ENCODE measurements at regions not wholly inside any gene's neighbourhood (a gene's known extent, or its start where the extent isn't known, plus 50 kb on each side); places are given as distances from the start of the nearest gene placed in this dataset.
A peak's percentile ranks its signal among the peaks of the same experiment; 100 is the strongest.

DNA sequence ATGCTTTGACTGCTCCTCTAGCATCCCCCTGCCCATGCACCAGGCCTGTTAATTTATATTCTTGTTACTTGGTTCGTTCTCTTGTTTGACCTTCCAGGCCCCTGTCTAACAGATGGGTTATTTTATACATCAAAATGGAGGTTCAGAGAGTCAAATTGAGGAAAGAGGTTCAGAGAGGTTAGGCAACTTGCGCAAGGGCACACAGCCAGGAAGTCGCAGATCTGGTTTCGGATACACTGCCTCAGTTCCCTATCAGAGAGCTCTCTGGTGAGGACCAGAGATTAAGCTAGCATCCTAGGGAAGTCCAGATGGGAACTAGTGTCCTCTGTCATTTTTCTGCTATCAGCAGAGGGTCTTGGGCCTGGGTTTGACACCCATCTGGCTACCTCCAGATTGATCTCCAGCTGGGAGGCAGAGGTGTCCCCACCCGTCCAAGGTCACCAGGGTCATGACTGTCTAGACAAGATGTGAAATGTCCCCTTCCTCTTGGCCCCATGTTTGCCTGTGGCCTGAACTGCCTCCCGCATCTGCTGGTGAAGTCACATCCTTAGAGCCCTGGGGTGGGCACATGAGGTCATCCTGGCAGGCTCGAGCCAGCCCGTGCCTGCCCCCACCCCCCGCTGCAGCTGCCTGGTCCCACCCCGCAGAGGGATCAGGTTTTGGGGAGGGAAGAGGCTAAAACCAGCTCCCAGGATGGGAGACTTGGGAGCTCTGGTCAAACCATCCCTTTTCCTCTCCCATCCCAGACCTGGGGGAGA, 84.3 kb upstream of the NCOR2 start:
- WGBS, 2 experiments (ENCODE audit: extremely low coverage in 2 of 2, insufficient read length in 1 of 2) = 76% methylated on average over 3 of the region's 10 CpGs; no CpG with 5 or more reads in 1 of the 2 experiments
- ChIA-PET POLR2A (ENCODE audit: unreplicated experiment) (no interaction called here), CTCF (no interaction called here)
- H3K79me1 ChIP-seq (ENCODE audit: low read depth in 1 of 2, low read length in 2 of 2) = no peaks in the 10 kb centered on the region
- H4K8ac ChIP-seq (ENCODE audit: low read depth in 2 of 2, low read length in 2 of 2) = no peak overlapping the region; a peak in 1 of 4 replicates
- H3K23ac ChIP-seq (ENCODE audit: low read depth, low read length) = no peak overlapping the region
- H3K56ac ChIP-seq (ENCODE audit: extremely low read depth, insufficient read depth, low read length) = no peak overlapping the region
- H3K27ac ChIP-seq (ENCODE audit: insufficient read depth, low read length) = no peak overlapping the region
- H3K4me2 ChIP-seq (ENCODE audit: low read depth, low read length) = no peak overlapping the region
- TF ChIP-seq, protein P1, sequence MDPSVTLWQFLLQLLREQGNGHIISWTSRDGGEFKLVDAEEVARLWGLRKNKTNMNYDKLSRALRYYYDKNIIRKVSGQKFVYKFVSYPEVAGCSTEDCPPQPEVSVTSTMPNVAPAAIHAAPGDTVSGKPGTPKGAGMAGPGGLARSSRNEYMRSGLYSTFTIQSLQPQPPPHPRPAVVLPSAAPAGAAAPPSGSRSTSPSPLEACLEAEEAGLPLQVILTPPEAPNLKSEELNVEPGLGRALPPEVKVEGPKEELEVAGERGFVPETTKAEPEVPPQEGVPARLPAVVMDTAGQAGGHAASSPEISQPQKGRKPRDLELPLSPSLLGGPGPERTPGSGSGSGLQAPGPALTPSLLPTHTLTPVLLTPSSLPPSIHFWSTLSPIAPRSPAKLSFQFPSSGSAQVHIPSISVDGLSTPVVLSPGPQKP (IDR thresholded peaks at IDR 0.05; ENCODE audit: borderline replicate concordance, low read depth, low read length) = no peak
- peak; percentile 18; the same call in 1 of the 2 replicates for TF ChIP-seq BHLHE40 (IDR thresholded peaks at IDR 0.05; ENCODE audit: low read depth, low read length)
- H3K9me3 ChIP-seq (ENCODE audit: control insufficient read depth, insufficient read depth, low read length) = peaks cover 10% of the 10 kb centered on the region
- H3K36me3 ChIP-seq (ENCODE audit: control insufficient read depth, insufficient read depth, low read length) = no peaks in the 10 kb centered on the region
- no peak overlapping the region for H2AK9ac ChIP-seq (replicated peaks; ENCODE audit: low read depth, low read length, poor library complexity)
- H2AK5ac ChIP-seq (ENCODE audit: low read depth, low read length) = peak overlapping the region; percentile 75
- H2BK5ac ChIP-seq (ENCODE audit: low read depth, low read length, poor library complexity, severe bottlenecking) = no peak overlapping the region
- no peak overlapping the region for H2BK120ac ChIP-seq (ENCODE audit: low read depth, low read length)
- H2AFZ ChIP-seq (replicated peaks; ENCODE audit: low read length, poor library complexity) = peak overlapping the region; percentile 71
- H3K27me3 ChIP-seq (ENCODE audit: control insufficient read depth, insufficient read depth, low read length) = no peaks in the 10 kb centered on the region
- H4K20me1 ChIP-seq (ENCODE audit: insufficient read depth, low read length) = no peaks in the 10 kb centered on the region
- ATAC-seq (ENCODE audit: low read depth) (no peak), DNase-seq (no peak)
- intact Hi-C loops (cut with micrococcal nuclease) = loop anchor here (10.0 kb wide), 1 partner anchor 113 kb away; no protein-coding TSS in a partner anchor
- no TSS peak for BruUV-seq (replicated peaks)
- dilution Hi-C loops (cut with HindIII; ENCODE audit: low sequenced_read_pairs, unreplicated experiment) = no loop called here
- H3K9ac ChIP-seq (ENCODE audit: low read depth, low read length) = no peak overlapping the region
- no peak overlapping the region for H4K5ac ChIP-seq (ENCODE audit: low read depth, low read length)
- peaks cover 24% of the 10 kb centered on the region for H3K4me1 ChIP-seq (ENCODE audit: control insufficient read depth, insufficient read depth, low read length)
- peak overlapping the region; percentile 21; the same call in 1 of the 2 replicates for H4K91ac ChIP-seq (ENCODE audit: insufficient read depth, low read depth, low read length)
- H3K9me1 ChIP-seq (ENCODE audit: insufficient read depth, low read length) = peaks cover 2% of the 10 kb centered on the region; the same call in 1 of the 2 replicates
- H3K4ac ChIP-seq (ENCODE audit: low read depth, low read length) = peak overlapping the region; percentile 24; the same call in 1 of the 2 replicates
- H2BK15ac ChIP-seq (ENCODE audit: low read depth, low read length) = no peak overlapping the region
- in situ Hi-C loops (cut with MboI; ENCODE audit: low sequenced_read_pairs) = no loop called here
- H2BK20ac ChIP-seq (ENCODE audit: low read depth, low read length) = no peak overlapping the region
- H3K18ac ChIP-seq (ENCODE audit: low read depth, low read length) = no peak overlapping the region
- no peak overlapping the region for H3K4me3 ChIP-seq (ENCODE audit: insufficient read depth, low read depth, low read length)
- H3K14ac ChIP-seq (replicated peaks; ENCODE audit: low read depth, low read length) = 0 out of 2 replicates have a peak overlapping the region, but pooled peaks have one; percentile 36

Data from IMR-90 (cell line).